ENCODE measurements at regions not wholly inside any gene's neighbourhood (a gene's known extent, or its start where the extent isn't known, plus 50 kb on each side); places are given as distances from the start of the nearest gene placed in this dataset.

DNA sequence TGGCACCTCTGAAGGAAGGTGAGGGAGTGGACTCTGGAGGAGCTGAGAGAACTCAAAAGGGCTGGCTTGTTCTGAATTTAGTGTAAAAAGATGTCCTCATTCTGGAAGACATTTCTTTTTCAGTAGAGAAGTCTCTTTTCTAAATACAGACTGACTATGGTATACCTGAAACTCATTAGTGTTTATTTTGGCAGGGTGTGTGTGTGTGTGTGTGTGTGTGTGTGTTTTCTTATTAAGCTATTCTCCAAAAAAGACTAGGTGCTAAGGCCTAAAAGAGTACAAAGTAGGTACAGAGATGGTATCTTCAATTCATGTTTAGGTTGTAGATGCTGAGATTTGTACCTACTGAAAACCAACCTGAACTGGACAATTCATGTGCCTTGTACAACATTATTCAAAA lies 196.4 kb downstream of the SPRY2 start:
- TF ChIP-seq TAF1 (IDR thresholded peaks at IDR 0.05; ENCODE audit: borderline replicate concordance, insufficient read depth, low read length) (no peak), POLR2AphosphoS5 (IDR thresholded peaks at IDR 0.05; ENCODE audit: low read depth, low read length) (no peak)

DNA sequence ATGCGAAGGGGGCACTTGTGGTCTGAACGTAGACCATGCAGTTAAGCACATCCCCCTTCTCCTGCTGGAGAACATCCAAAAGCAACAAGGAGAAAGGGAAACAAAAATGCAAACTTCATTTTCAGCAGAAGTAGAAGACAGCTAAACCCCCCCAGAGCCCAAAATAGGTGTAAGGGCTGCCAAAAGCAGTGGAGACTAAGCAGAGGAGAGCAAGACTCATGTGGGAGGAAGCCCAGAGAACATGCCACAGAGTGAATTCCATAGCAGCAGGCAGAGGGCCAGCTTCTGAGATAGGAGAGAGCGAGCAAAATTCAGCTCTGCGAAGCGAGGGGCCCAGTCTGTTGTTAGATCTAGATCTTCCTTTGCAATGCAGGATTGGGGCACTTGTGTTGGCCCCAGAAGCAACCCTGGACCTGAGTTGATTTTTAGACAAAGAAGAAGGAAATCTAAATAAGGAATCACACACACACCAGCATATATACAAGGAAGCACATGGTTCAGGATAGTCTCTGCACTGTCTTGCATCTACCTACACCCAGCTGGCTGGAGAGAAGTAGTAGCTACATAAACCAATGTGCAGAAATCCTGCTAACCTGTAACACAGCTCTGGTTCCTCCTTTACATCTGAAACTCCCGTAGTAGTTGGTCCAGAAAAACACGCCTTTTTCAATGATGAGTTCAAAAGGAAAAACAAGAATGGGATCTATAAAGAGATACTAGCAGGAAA lies 199.6 kb downstream of the SPRY2 start:
- TF ChIP-seq FOXP2 (optimal IDR thresholded peaks at IDR 0.05; ENCODE audit: borderline replicate concordance, extremely low read depth, extremely low read length, insufficient read depth), result no peak
- peak; percentile 32; the same call in 1 of the 2 replicates for TF ChIP-seq POLR2AphosphoS5 (IDR thresholded peaks at IDR 0.05; ENCODE audit: low read depth, low read length)
- TF ChIP-seq, protein P1, sequence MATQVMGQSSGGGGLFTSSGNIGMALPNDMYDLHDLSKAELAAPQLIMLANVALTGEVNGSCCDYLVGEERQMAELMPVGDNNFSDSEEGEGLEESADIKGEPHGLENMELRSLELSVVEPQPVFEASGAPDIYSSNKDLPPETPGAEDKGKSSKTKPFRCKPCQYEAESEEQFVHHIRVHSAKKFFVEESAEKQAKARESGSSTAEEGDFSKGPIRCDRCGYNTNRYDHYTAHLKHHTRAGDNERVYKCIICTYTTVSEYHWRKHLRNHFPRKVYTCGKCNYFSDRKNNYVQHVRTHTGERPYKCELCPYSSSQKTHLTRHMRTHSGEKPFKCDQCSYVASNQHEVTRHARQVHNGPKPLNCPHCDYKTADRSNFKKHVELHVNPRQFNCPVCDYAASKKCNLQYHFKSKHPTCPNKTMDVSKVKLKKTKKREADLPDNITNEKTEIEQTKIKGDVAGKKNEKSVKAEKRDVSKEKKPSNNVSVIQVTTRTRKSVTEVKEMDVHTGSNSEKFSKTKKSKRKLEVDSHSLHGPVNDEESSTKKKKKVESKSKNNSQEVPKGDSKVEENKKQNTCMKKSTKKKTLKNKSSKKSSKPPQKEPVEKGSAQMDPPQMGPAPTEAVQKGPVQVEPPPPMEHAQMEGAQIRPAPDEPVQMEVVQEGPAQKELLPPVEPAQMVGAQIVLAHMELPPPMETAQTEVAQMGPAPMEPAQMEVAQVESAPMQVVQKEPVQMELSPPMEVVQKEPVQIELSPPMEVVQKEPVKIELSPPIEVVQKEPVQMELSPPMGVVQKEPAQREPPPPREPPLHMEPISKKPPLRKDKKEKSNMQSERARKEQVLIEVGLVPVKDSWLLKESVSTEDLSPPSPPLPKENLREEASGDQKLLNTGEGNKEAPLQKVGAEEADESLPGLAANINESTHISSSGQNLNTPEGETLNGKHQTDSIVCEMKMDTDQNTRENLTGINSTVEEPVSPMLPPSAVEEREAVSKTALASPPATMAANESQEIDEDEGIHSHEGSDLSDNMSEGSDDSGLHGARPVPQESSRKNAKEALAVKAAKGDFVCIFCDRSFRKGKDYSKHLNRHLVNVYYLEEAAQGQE (IDR thresholded peaks at IDR 0.05; ENCODE audit: insufficient read depth in 1 of 2, low read depth in 2 of 2, low read length in 2 of 2), result peak in 1 of 2 experiments; percentile 18; a peak in 1 of 4 replicates
- 0 out of 2 replicates have a peak, but pooled peaks have one; percentile 32 for TF ChIP-seq TAF1 (IDR thresholded peaks at IDR 0.05; ENCODE audit: borderline replicate concordance, insufficient read depth, low read length)
- peak; percentile 50; the same call in 1 of the 2 replicates for TF ChIP-seq SIN3A (IDR thresholded peaks at IDR 0.05; ENCODE audit: borderline replicate concordance, insufficient read depth, low read length)

DNA sequence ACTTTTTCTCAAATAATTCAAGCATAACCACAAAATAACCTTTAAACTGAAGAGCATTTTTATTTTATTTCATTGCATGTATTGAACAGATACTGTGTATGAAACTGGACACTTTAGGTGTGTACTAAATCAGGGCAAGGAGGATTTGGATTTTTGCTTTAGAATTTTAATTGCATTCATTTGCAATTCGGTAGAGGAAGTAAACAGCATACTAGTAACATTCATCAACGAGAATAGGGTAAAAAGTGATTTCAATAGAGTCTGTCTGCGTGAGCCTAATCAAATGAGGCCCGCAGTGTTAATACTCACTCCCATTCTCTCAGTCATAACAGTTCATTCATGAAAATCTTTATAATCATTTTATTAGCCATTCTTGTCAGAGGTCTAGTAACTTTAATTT lies 200.2 kb downstream of the SPRY2 start:
- TF ChIP-seq, protein P1 (IDR thresholded peaks at IDR 0.05; ENCODE audit: insufficient read depth in 1 of 2, low read depth in 2 of 2, low read length in 2 of 2), result no peak
- TF ChIP-seq FOXP2 (optimal IDR thresholded peaks at IDR 0.05; ENCODE audit: borderline replicate concordance, extremely low read depth, extremely low read length, insufficient read depth) (no peak), TAF1 (IDR thresholded peaks at IDR 0.05; ENCODE audit: borderline replicate concordance, insufficient read depth, low read length) (no peak), SIN3A (IDR thresholded peaks at IDR 0.05; ENCODE audit: borderline replicate concordance, insufficient read depth, low read length) (no peak), POLR2AphosphoS5 (IDR thresholded peaks at IDR 0.05; ENCODE audit: low read depth, low read length) (no peak)

DNA sequence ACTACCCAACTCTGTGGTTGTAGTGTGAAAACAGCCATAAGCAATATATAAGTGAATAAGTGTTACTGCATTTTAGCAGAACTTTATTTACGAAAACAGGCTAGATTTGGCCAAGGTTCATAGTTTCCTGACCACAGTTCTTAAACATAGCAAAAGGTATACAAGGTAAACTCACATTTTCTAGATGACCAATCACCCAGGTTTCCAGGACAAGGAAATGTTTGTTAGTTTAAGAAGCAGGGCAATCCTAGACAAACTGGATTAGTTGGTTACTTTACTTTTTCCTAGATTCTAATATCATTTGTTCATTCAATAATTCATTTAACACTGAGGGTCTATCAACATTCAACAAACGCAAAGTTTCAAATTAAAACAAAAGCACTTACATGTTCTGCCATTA lies 201.7 kb downstream of the SPRY2 start:
- TF ChIP-seq, protein P1 (IDR thresholded peaks at IDR 0.05; ENCODE audit: insufficient read depth in 1 of 2, low read depth in 2 of 2, low read length in 2 of 2), result no peak
- TF ChIP-seq TAF1 (IDR thresholded peaks at IDR 0.05; ENCODE audit: borderline replicate concordance, insufficient read depth, low read length) (no peak), POLR2AphosphoS5 (IDR thresholded peaks at IDR 0.05; ENCODE audit: low read depth, low read length) (no peak), SIN3A (IDR thresholded peaks at IDR 0.05; ENCODE audit: borderline replicate concordance, insufficient read depth, low read length) (no peak), FOXP2 (optimal IDR thresholded peaks at IDR 0.05; ENCODE audit: borderline replicate concordance, extremely low read depth, extremely low read length, insufficient read depth) (no peak)

DNA sequence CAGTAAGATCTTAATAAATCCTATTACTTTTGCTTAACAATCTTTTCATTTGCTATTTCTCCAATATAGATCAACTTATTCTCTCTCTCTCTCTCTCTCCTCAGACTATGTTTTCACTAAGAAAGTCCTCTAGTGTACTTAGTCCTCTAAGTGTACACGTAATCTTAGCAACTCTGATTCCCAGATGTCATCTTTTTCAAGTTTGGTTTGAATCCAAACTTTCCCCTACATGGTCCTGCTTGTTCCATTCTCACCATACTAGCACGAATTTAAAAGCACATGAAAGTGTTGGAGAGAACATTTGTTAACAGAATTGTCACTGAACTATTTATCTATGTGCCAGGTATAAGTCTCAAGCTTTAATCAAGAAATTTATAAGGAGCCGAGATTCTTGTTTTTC lies 202.9 kb downstream of the SPRY2 start:
- TF ChIP-seq FOXP2 (optimal IDR thresholded peaks at IDR 0.05; ENCODE audit: borderline replicate concordance, extremely low read depth, extremely low read length, insufficient read depth) (no peak), POLR2AphosphoS5 (IDR thresholded peaks at IDR 0.05; ENCODE audit: low read depth, low read length) (no peak), SIN3A (IDR thresholded peaks at IDR 0.05; ENCODE audit: borderline replicate concordance, insufficient read depth, low read length) (no peak), TAF1 (IDR thresholded peaks at IDR 0.05; ENCODE audit: borderline replicate concordance, insufficient read depth, low read length) (no peak)
- TF ChIP-seq, protein P1 (IDR thresholded peaks at IDR 0.05; ENCODE audit: insufficient read depth in 1 of 2, low read depth in 2 of 2, low read length in 2 of 2), result no peak

All from PFSK-1 (cell line).